ENCODE measurements at regions not wholly inside any gene's neighbourhood (a gene's known extent, or its start where the extent isn't known, plus 50 kb on each side); places are given as distances from the start of the nearest gene placed in this dataset.

- H3K4me2 ChIP-seq (ENCODE audit: low read length): no peak overlapping the region
Measured at GRCh38 chr16:65181071-65181561, 59.3 kb upstream of the CDH11 start.

GRCh38 chr16:65178151-65178550 is 56.3 kb upstream of the CDH11 start:
- Histone ChIP-seq H3K9ac (ENCODE audit: low read length) (no peak overlapping the region), H3K4me3 (ENCODE audit: insufficient read depth, low read depth, low read length) (no peak overlapping the region), H4K20me1 (ENCODE audit: insufficient read depth, low read length) (no peaks in the 10 kb centered on the region), H3K36me3 (ENCODE audit: insufficient read depth, low read length) (no peaks in the 10 kb centered on the region), H3K27ac (ENCODE audit: low read depth, low read length) (peak overlapping the region; percentile 7), H3K9me3 (ENCODE audit: insufficient read depth, low read depth, low read length) (no peaks in the 10 kb centered on the region), H2AFZ (ENCODE audit: low read depth, low read length) (no peak overlapping the region), H3K27me3 (ENCODE audit: insufficient read depth, low read length) (no peaks in the 10 kb centered on the region), H3K4me2 (ENCODE audit: low read length) (peak overlapping the region; percentile 45), H3K79me2 (ENCODE audit: insufficient read depth, low read length) (no peaks in the 10 kb centered on the region), H3K4me1 (ENCODE audit: insufficient read depth, low read length) (peaks cover 17% of the 10 kb centered on the region)
- Mint-ChIP-seq H3K4me3 (ENCODE audit: unreplicated experiment) (no peak overlapping the region), H3K4me1 (ENCODE audit: low read depth, unreplicated experiment) (peaks cover 24% of the 10 kb centered on the region), H3K27me3 (ENCODE audit: low read depth, unreplicated experiment) (peaks cover 4% of the 10 kb centered on the region), H3K27ac (ENCODE audit: unreplicated experiment) (peak overlapping the region; percentile 29), H3K36me3 (ENCODE audit: low read depth, unreplicated experiment) (no peaks in the 10 kb centered on the region), H3K9me3 (ENCODE audit: unreplicated experiment) (peaks cover 2% of the 10 kb centered on the region)
- DNase-seq (ENCODE audit: low read depth) (peak; percentile 54), FAIRE-seq (peak; percentile 87)
- TF ChIP-seq CTCF (IDR thresholded peaks at IDR 0.05; ENCODE audit: insufficient read depth, low read depth, low read length) (no peak), EZH2 (IDR thresholded peaks at IDR 0.05; ENCODE audit: insufficient read depth, low read length) (no peak)

More at GRCh38 chr16:65181071-65181561, 59.3 kb upstream of the CDH11 start:
- no peak overlapping the region for H3K9ac ChIP-seq (ENCODE audit: low read length)
- FAIRE-seq (no peak), DNase-seq (ENCODE audit: low read depth) (no peak)
- H3K36me3 ChIP-seq (ENCODE audit: insufficient read depth, low read length): no peaks in the 10 kb centered on the region
- H3K4me3 Mint-ChIP-seq (ENCODE audit: unreplicated experiment): no peak overlapping the region
- H2AFZ ChIP-seq (ENCODE audit: low read depth, low read length): no peak overlapping the region
- H3K4me1 Mint-ChIP-seq (ENCODE audit: low read depth, unreplicated experiment): peaks cover 18% of the 10 kb centered on the region
- H3K27me3 ChIP-seq (ENCODE audit: insufficient read depth, low read length): no peaks in the 10 kb centered on the region
- no peak overlapping the region for H3K27ac Mint-ChIP-seq (ENCODE audit: unreplicated experiment)
- TF ChIP-seq EZH2 (IDR thresholded peaks at IDR 0.05; ENCODE audit: insufficient read depth, low read length) (no peak), CTCF (IDR thresholded peaks at IDR 0.05; ENCODE audit: insufficient read depth, low read depth, low read length) (no peak)
- H3K36me3 Mint-ChIP-seq (ENCODE audit: low read depth, unreplicated experiment): no peaks in the 10 kb centered on the region
- H3K9me3 ChIP-seq (ENCODE audit: insufficient read depth, low read depth, low read length): no peaks in the 10 kb centered on the region
- H3K4me1 ChIP-seq (ENCODE audit: insufficient read depth, low read length): peaks cover 17% of the 10 kb centered on the region
- no peaks in the 10 kb centered on the region for H4K20me1 ChIP-seq (ENCODE audit: insufficient read depth, low read length)
- no peak overlapping the region for H3K4me3 ChIP-seq (ENCODE audit: insufficient read depth, low read depth, low read length)
- H3K27ac ChIP-seq (ENCODE audit: low read depth, low read length): no peak overlapping the region
- no peaks in the 10 kb centered on the region for H3K79me2 ChIP-seq (ENCODE audit: insufficient read depth, low read length)
- H3K27me3 Mint-ChIP-seq (ENCODE audit: low read depth, unreplicated experiment): no peaks in the 10 kb centered on the region
- H3K9me3 Mint-ChIP-seq (ENCODE audit: unreplicated experiment): no peaks in the 10 kb centered on the region

GRCh38 chr16:65176603-65177002 is 54.7 kb upstream of the CDH11 start:
- Mint-ChIP-seq H3K9me3 (ENCODE audit: unreplicated experiment) (peaks cover 2% of the 10 kb centered on the region), H3K4me1 (ENCODE audit: low read depth, unreplicated experiment) (peaks cover 24% of the 10 kb centered on the region), H3K27me3 (ENCODE audit: low read depth, unreplicated experiment) (peaks cover 4% of the 10 kb centered on the region), H3K4me3 (ENCODE audit: unreplicated experiment) (no peak overlapping the region), H3K36me3 (ENCODE audit: low read depth, unreplicated experiment) (no peaks in the 10 kb centered on the region), H3K27ac (ENCODE audit: unreplicated experiment) (peak overlapping the region; percentile 88)
- Histone ChIP-seq H3K4me1 (ENCODE audit: insufficient read depth, low read length) (peaks cover 17% of the 10 kb centered on the region), H4K20me1 (ENCODE audit: insufficient read depth, low read length) (no peaks in the 10 kb centered on the region), H2AFZ (ENCODE audit: low read depth, low read length) (no peak overlapping the region), H3K27ac (ENCODE audit: low read depth, low read length) (no peak overlapping the region), H3K4me2 (ENCODE audit: low read length) (peak overlapping the region; percentile 58), H3K36me3 (ENCODE audit: insufficient read depth, low read length) (no peaks in the 10 kb centered on the region), H3K9ac (ENCODE audit: low read length) (no peak overlapping the region), H3K27me3 (ENCODE audit: insufficient read depth, low read length) (no peaks in the 10 kb centered on the region), H3K9me3 (ENCODE audit: insufficient read depth, low read depth, low read length) (no peaks in the 10 kb centered on the region), H3K4me3 (ENCODE audit: insufficient read depth, low read depth, low read length) (no peak overlapping the region), H3K79me2 (ENCODE audit: insufficient read depth, low read length) (no peaks in the 10 kb centered on the region)
- FAIRE-seq (peak; percentile 47), DNase-seq (ENCODE audit: low read depth) (peak; percentile 94)
- no peak for TF ChIP-seq EZH2 (IDR thresholded peaks at IDR 0.05; ENCODE audit: insufficient read depth, low read length)
- TF ChIP-seq CTCF (IDR thresholded peaks at IDR 0.05; ENCODE audit: insufficient read depth, low read depth, low read length): no peak
